HG03460 (cell line): ENCODE measurements at regions not wholly inside any gene's neighbourhood (a gene's known extent, or its start where the extent isn't known, plus 50 kb on each side); places are given as distances from the start of the nearest gene placed in this dataset.

Source experiments
- ATAC-seq: cut with Tn5 transposase; IDR thresholded peaks from one replicate; pipeline ENCODE4 v1.9.1; 2021; ENCODE audit not compliant: unreplicated experiment

DNA sequence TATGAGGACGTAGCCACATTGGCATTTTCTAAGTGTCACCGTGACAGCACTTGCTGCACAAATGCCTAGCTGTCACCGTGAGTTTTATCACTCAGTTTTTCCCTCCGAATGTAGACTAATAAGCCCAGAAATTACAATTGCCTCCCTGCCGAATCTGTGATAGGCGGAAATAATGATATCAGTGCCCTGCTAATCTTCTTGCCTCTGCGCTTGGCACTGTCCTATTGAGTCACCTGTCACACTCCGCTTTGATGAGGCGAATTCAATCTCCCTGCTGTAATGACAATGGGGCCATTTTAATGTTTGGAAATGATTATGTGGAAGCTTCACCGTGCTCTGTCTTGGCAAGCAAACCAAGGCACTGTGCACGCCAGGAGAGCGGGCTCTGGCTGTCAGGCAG lies 112.8 kb downstream of the LINC00237 start:
- no peak for ATAC-seq

- no peak for ATAC-seq
Measured at GRCh38 chr20:20992686-20993360, 113.3 kb downstream of the LINC00237 start.

DNA sequence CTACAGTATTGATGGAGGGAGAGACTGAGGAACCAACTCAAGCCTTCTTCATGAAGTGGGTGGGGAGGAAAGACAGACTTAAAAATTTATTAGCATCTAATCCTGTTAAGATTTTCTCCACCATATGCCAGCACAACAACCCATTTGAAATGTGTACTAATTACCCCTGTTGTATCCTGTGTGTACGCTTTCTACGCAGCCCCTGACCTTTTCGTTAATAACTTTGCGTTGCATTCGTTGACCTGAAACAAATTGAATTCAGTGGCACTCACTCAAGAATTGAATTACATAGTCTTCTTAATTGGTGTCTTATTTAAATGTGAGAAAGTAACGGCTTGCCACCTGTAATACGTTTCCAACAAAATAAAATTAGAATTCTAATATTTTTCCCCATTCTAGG lies 113.9 kb downstream of the LINC00237 start:
- ATAC-seq = no peak

DNA sequence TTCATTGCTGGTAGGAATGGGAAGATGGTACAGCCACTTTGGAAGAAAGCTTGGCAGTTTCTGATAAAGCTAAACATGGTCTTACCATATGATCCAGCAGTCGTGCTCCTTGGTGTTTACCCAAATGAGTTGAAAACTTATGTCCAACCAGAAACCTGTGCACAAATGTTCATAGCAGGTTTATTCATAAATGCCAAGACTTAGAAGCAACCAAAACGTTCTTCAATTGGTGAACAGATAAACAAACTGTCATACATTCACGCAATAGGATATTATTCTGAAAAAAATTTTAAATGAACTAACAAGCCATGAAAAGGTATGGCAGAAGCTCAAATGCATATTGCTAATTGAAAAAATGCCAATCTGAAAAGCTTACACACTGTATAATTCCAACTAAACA lies 117.1 kb downstream of the LINC00237 start:
- ATAC-seq = no peak

DNA sequence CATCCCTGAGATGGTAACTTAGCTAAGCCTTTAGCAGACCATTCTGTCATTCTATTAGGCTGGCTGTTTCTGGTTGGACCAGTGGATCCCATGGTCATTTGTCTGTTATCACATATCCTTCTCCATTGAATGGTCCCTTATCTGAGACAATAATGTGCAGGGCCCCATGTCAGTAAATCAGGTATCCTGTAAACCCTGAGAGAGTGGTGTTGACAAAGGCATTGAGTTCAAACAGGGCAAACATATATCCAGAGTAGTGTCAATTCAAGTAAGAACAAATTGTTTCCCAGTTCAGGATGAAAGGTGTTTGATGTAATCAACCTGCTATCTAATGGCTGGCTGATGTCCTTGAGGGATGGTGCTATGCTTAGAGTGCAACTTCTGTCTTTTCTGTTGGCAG lies 126.2 kb downstream of the LINC00237 start:
- ATAC-seq = no peak

- ATAC-seq = no peak
Measured at GRCh38 chr20:20977786-20978185, 128.4 kb downstream of the LINC00237 start.

DNA sequence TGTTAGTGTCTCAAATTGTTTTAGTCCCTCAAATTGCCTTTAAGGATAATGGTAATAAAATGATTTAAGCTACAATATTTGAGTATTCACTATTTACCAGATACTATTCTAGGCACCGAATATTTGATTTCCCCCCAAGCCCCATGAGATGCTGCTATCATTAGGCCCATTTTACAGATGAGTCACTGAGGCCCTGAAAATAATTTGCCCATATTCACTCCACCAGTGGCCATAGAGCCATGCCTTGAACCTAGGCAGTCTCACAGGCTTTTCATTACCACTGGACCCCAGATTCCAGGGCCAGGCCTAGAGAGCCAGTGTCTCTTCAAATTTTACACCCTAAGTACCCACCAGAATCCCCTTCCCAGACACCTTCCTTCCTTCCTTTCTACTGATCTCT lies 133.7 kb downstream of the LINC00237 start:
- ATAC-seq = no peak

DNA sequence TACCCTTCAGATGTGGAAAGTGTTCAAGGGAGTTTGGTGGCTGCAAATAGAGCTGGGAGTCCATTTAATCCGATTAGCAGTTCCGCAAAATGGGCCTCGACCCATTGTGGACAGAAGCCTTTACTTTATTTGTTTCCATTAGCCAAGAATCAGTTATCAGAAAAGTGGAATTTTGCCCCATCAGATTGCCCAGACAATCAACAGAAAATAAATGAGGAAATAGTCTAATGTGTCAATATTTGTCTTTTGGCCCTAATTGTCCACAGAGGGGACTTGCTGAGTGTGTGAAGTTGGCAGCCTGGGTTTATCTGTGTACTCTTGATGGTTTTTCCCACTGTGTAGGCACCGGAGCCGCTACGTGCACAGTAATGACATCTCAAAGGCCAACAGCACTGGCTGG lies 134.3 kb downstream of the LINC00237 start:
- ATAC-seq = no peak

DNA sequence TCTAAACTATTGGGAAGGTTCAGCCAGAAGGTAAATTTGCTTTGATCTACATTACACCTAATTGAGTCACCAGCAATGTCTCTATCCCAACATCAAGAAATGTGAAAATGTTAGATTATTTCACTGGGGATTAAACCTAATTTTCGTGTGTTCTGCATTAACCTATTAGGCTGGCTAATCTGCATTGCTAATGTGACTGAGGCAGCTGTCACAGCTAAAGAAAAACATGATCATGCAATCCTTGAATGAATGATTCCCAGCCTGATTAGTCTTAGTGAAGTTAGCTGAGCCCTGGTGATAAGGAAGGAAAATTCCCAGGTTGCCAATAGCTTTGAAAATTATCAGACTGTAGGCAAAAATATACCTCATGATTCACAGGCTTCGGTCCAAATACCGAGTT lies 135.3 kb downstream of the LINC00237 start:
- ATAC-seq = no peak

DNA sequence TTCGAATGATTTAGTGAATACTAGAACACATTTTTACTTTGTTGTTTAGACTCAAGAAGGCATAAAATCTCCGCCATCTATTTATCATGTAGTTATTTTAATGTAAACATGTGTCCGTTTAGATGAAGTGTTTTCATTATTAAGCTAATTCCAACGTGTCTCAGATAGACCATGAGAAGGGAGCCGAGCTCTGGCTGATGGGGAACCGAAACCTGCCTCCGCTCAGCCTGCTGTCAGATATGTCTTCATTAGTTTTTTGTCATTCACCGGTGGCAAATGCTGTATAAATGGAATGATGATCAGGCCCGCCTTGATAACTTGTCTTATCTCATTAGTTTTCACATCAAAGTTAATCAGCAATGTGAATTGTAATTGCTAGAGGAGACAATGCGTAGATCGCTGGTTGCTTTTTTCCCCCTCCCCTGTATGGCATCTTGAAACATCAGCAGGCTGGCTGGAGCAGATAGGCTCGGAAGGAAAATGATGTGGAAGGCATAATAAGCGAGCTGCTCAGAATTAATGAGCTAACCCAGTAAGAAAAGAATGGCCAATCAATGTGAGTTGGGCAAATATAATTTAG lies 136.4 kb downstream of the LINC00237 start:
- ATAC-seq = no peak

DNA sequence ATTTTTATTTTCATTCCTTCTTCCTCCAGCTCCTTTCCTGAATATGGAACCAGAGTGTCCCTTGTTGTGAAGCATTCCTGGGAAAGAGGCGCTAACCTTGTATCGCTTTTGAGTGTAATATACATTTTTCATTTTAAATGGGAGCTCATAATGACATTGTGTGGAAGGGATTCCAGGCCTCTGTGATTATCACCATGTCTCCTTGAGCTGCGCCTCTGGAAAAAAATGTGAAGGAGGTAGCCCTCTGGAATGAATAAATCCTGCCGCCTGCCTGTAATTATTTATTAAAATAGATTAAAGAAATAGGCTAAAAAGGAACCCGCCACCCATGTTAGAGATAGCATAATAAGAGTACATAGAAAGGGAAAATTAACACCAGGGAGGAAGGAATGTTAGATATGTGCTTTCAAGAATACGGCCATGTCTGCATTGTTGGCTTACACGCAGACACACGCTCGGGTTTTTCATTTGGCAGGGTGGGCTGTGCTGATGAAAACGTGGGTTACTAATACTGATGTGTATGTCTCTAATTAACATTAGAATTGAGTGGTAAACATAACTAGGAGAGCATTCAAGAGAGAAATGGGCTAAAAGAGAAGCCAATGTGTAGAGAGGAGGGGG lies 138.5 kb downstream of the LINC00237 start:
- ATAC-seq = no peak

GRCh38 chr20:20966171-20966570 lies 140.0 kb downstream of the LINC00237 start:
- ATAC-seq = no peak

- no peak for ATAC-seq
Measured at GRCh38 chr20:20959031-20959755, 147.0 kb downstream of the LINC00237 start.

GRCh38 chr20:20956513-20956931 lies 149.6 kb downstream of the LINC00237 start:
- ATAC-seq = no peak

DNA sequence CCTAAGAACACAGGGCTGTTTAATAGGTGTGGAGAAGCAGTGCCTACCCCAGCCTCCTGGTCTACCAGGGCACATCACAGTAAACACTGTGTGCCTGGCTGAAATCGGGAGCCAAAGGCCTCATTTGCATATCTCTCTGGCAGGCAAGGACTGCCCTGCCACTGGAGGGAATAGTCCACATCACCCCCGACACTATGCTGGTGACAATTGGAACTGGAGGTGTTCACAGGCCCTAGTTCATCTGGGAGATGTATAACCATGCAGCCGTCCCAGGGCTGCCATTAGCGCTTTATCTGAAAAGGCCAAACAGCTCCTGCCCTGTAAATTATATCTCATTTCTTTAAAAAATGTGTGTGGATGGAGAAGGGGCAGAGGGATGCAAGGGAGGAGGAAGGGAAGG lies 150.3 kb downstream of the LINC00237 start:
- ATAC-seq = no peak

DNA sequence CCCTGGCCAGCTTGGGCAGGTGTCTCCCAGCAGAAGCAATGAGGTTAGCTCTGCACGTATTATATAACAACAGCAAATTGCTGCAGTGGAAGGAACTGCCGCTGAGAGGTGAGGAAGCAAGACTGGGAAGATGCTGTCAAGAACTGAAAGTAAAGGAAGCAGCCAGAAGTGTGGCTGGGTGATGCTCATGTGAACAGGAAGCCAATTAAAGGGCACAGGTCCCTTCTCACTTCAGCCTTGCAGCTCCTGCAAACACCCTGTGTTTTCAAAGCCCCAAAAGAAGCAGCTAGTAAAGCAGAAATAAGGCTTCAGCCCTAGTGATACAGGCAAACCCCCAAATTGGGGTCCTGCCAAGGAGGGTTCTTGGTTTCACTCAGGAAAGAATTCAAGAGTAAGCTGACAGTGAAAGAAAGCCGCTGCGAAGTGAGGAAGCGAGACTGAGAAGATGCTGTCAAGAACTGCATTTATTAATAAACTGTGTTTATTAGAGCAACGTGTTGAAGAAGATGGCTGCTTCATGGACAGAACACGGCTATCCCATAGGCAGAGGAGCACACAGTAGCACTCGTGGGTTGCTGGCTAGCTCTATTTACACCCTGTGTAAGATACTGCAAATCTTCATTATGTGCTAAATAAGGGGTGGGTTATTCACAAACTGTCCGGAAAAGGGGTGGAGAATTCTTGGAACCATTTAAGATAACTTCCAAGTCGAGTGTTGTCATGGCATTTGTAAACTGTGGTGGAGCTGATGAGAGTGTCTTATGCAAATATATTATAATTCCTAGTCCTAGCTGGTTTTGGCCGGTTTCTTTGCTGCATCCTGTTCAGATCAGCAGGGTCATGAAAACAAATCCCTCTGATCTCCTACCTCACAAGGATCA lies 152.2 kb downstream of the LINC00237 start:
- no peak for ATAC-seq

GRCh38 chr20:20950620-20951019 lies 155.5 kb downstream of the LINC00237 start:
- no peak for ATAC-seq

- no peak for ATAC-seq
Measured at GRCh38 chr20:20946122-20946759, 159.9 kb downstream of the LINC00237 start.

DNA sequence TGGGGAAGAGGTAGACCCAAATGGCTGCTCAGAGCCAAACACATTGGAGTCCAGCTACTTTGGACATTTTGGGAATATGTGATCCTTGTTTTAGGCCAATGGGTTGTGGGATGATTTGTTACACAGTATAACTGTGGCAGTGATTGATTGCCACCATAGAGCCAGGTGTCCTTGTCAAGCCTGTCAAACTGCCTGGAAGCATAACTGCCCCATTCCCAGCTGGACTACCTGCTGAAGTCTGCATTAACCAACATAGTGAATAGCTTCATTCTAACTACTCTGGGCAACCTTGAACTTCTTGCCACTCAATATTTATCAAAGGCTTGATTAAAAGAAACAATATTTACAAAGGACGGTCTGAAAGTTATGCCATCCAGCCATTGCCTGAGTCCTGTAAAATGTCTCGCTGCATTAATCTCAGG lies 164.7 kb downstream of the LINC00237 start:
- ATAC-seq = no peak

- ATAC-seq = no peak
Measured at GRCh38 chr20:20939006-20939405, 167.2 kb downstream of the LINC00237 start.
